GM12891 (cell line): ENCODE measurements at regions not wholly inside any gene's neighbourhood (a gene's known extent, or its start where the extent isn't known, plus 50 kb on each side); places are given as distances from the start of the nearest gene placed in this dataset.

Source experiments
- POLR2A ChIP-seq: IDR thresholded peaks from 2 replicates; pipeline ENCODE4 v1.6.1; 2011; ENCODE audit warnings: low read depth, low read length, control low read depth
- POLR2AphosphoS5 ChIP-seq: IDR thresholded peaks from 2 replicates; pipeline ENCODE4 v1.6.1; 2011; ENCODE audit warnings: low read depth, low read length, control low read depth
- POU2F2 ChIP-seq: IDR thresholded peaks from 2 replicates; pipeline ENCODE4 v1.6.1; 2011; ENCODE audit warnings: low read depth, mild to moderate bottlenecking, control low read depth, low read length, moderate library complexity
- TAF1 ChIP-seq: IDR thresholded peaks from 2 replicates; pipeline ENCODE4 v1.6.1; 2011; ENCODE audit warnings: low read depth, low read length, control low read depth

DNA sequence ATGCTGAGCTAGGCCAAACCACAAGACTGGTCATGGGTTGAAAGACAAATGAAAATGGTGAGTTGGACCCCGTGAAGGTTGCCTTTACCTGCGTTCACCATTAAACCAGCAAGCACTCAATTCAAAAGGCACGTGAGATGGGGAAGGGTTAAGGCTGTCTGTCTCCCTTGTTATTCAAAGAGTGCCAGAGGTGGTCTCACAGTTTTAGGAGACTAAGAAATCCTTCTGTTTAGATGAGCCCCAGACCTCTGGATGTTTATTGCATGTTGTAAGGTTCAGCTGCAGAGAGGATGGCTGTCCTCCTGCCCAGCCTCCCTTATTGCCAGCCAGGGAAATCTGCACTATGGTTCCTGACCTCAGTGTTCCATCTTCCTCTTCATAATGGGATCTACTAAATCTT is 498.0 kb upstream of the CELF2 start:
- TF ChIP-seq POLR2A (no peak), POLR2AphosphoS5 (no peak), TAF1 (no peak), POU2F2 (no peak)
